DMS79 (cell line): ENCODE measurements at regions not wholly inside any gene's neighbourhood (a gene's known extent, or its start where the extent isn't known, plus 50 kb on each side); places are given as distances from the start of the nearest gene placed in this dataset.
"Not testable (repeated sequence)": the region's sequence is repeated elsewhere in the genome, so short reads cannot be mapped to it uniquely, and the experiment has no call there.

Source experiments
- DNase-seq: peaks from one replicate; lab custom pipeline; 2025; lab: John Stamatoyannopoulos, UW

DNA sequence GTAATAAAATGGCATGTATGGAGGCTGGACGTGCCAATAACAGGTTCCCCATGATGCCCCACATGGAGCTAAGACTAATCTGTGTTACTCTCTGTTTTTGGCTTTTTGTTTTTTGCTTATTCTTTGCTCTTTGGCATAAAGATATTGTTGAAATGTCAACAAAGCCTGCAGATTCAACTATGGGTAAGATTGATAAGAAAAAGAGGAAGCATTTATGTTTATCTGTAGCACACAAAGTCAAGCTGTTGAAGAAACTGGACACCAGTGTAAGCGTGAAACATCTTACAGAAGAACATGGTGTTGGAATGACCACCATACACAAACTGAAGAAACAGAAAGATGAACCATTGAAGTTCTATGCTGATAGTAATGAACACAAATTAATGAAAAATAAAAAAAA lies 402.7 kb downstream of the LTN1 start:
- no peak for DNase-seq

DNA sequence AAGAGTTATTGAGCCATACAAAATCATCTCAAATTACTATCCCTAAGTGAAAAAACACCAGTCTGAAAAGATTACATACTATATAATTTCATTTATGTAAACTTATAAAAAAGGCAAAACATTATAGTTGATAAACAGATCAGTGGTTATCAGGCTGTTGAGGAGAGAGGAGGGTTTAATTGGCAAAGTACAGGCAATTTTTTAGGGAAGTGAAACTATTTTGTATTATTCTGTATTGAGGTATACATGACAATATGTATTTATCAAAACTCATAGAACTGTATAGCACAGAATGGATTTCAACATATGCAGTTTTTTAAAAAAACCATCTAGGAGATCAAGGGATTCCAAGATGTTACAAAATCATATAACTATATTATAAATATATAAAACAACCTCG lies 403.7 kb downstream of the LTN1 start:
- DNase-seq, result no peak

DNA sequence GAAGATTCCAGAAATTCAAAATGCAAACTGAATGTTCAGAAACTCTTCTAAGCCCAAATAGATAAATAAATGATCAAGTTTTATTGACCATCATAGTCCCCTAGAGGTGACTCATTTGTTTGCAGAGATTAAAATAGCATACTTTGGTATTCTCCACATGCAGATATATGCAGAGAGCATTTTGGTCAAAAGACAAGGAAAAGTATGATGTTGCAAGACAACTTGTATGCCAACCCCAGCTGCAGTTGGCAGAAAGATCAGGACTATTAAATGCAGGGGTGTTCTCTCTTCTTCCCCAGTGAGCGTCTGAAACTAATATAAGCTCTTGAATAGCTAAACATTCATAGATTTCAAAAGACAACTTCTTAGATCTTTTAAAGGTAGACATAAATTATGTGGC lies 404.9 kb downstream of the LTN1 start:
- DNase-seq, result no peak

DNA sequence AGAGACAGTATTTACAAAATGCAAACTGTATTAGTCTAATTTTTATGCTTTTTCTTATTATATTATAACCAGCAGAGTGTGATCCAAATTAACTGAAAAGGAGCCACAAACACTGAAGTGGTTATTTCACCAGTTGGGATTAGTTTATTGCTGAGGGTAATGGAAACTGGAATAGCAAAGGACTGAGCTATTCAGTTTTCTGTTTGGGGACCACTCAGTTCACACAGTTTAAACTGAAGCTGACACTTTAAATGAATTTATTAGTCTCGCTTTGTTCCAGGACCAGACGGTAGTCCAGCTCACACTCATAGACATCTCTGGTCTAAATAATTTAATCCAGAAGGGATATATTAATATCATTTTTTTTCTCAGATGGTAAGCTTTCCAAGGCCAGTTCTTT lies 410.7 kb downstream of the LTN1 start:
- no peak for DNase-seq

DNA sequence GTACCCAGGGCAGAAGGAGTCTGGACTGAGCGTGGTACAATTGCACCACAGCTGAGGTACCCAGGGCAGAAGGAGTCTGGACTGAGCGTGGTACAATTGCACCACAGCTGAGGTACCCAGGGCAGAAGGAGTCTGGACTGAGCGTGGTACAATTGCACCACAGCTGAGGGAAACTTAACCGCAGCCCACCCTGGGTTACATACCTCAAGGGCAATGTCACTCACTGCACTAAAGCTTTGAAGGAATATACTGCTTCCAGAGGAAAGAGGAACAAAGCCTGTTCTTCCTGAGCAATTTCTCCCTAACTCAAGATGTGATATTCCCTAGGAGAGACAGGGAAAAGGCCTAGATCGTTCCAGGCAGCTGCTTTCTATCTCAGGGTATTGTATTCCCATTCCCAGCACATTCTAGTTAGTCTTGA lies 411.4 kb downstream of the LTN1 start:
- DNase-seq, result not testable (repeated sequence)

DNA sequence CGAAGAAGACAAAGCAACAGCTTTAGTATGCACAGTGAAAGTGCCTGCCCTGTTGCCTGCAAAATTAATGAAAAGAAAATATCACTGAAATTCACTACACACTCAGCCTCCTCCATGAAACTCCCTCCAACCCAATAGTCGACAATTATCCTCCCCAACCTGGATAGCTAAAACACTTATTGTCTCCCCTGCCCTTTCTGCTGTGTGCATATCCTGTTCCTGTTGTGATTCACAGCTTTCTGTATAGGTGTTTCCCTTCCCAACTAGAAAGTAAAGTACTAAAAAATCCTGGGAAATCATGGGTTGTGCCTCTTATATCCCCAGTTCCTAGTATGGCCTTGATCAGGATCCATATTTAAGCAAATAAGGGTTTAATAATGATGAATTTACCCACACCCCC lies 412.1 kb downstream of the LTN1 start:
- DNase-seq, result no peak

DNA sequence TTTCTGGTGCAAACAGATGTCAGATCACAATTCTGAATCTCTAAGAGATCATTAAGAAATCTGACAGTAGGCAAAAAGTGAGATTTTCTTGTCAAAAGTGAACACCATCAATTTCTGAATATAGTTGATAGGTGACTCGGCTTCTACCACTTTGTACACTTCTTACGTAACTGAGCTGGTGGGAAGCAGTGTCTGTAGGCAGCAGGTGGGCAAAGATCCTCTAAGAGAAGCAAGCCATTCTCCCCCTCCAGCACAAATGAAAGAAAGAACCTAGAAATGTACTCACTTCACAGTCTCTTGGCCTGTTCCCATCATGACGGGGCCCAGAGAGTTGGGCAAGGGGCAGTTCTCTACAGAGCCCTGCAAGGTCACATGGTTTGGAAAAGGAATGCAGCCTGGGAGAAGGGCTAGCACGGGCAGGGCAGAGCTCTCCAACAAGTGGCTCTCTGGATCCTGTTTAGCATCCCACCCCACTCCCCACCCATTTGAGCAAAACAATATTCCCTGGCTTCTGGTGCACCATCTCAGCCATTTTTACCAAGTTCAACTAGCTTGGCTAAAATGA lies 412.6 kb downstream of the LTN1 start:
- no peak for DNase-seq

DNA sequence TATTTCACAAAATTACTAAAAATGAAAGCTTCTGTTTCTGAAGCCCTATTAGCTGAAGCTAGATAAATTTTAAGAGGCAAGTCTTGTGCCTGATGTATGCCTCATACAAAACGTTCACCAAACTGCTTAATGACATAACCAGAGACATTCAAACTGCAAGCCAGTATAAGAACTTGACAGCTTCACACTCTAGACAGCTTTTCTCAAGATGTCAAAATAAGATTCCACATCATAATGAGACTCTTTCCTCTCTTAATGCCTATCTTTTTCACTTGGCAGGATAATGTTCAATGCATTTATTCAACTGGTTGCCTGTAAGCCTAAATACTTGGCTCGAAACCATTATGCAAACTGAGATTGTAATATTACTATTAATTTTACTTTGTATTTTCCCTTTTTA lies 424.0 kb downstream of the LTN1 start:
- no peak for DNase-seq

DNA sequence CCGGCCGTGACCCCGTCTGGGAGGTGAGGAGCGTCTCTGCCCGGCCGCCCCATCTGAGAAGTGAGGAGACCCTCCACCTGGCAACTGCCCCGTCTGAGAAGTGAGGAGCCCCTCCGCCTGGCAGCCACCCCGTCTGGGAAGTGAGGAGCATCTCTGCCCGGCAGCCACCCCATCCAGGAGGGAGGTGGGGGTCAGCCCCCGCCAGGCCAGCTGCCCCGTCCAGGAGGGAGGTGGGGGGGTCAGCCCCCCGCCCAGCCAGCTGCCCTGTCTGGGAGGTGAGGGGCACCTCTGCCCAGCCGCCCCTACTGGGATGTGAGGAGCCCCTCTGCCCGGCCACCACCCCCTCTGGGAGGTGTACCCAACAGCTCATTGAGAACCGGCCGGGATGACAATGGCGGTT lies 428.7 kb downstream of the LTN1 start:
- not testable (repeated sequence) for DNase-seq

DNA sequence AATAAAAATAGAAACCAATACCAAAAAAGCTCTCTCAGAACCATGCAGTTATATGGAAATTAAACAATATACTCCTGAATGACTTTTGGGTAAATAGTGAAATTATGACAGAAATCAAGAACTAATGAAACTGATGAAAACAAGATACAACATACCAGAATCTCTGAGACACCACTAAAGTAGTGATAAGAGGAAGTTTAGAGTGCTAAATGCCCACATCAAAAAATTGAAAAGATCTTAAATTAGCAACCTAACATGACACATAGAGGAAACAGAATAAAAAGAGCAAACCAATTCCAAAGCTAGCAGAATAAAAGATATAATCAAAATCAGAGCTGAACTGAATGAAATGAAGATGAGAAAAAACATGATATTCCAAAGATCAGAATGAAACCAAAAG lies 430.9 kb downstream of the LTN1 start:
- DNase-seq, result no peak

DNA sequence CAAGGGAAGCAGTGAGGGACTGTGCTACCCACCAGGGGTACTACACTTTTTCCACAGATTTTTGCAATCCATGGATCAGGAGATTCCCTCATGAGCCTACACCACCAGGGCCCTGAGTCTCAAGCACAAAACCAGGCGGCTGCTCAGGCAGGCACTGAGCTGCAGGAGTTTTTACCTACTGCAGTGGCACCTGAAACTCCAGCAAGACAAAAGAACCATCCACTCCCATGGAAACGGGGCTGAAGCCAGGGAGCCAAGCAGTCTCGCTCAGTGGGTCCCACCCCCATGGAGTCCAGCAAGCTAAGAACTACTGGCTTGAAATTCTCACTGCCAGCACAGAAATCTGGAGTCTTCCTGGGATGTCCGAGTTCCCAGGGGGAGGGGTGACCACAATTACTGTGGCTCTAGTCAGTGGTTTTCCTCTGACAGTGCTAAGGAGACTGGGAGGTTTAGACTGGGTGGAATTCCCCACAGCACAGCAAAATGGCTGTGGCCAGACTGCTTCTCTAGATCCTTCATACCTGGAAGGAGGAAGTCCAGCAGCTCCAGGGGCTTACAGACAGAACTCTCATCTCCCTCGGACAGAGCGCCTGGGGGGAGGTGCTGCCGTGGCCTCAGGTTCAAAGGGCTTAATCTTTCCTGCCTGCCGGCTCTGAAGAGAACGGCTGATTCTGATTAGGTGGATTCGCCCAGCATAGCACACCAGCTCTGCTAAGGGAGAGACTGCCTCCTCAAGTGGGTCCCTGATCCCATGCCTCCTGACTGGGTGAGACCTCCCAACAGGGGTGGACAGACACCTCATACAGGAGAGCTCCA lies 437.8 kb downstream of the LTN1 start:
- DNase-seq, result no peak

DNA sequence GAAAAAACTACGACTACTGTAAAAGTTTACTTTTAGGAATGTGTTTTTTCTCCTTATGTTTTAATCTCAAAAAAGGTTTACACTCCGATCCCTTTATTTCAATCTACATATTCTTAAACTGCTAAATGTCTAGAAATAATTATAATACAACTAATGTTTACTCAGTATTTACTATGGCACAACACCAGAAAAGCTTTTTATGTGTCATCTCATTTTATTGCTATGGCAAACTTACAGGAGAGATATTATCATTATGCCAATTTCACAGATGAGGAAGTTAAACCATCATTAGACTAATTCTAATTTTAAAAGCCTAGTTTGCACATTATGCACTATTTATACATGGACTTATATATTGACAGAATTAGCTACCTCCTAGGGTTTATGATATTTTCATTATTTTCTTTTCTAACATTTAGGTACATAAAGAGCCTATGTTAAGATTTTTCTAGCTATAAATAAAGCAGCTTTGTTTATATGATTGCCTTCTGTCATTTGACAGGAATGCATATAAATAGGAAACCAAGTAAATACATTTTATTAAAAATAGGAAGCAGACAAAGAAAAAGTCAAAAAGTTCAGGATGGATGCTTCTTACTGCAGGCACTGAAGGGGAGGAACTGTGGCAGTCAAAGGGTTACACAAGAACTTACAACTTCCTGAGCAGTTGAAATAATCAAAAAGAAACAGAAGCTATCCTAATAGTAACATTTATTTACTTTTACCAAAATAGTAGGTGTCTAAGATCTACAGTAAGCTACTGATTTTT lies 442.4 kb downstream of the LTN1 start:
- DNase-seq, result no peak

DNA sequence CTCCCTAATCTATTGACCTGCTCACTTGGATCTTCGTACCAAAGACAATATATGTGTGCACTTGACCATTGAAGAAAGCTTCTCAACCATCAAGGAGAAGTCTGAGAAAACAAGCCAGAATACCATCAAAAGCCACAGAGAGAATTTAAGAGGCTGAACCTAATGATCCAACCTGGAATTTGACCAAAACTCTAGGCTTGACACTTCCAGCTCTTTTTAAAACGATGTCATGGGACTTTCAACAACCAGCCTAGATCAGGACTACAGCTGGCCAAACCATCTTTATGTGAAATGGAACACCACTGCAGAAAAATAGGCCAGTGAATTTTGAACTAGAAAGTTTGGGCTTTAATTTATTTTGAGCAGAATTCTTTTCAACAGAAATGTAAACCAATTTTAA lies 444.4 kb downstream of the LTN1 start:
- no peak for DNase-seq

DNA sequence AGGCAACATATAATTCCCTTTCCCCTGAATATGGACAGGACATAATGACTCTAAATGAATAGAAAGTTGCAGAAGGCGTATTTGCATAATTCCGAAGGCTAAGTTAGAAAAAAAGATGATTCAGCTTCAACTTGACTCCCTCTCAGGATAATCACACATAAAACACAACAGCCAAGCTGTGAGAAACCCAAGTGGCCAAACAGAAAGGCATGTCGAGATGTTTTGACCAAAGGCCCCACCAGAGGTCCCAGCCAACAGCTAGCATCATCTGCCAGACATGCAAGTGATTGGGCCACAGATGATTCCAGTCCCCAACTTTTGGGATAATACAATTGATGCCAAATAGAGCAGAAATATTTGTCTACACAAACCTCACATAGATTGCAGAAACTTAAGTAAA lies 444.9 kb downstream of the LTN1 start:
- no peak for DNase-seq

DNA sequence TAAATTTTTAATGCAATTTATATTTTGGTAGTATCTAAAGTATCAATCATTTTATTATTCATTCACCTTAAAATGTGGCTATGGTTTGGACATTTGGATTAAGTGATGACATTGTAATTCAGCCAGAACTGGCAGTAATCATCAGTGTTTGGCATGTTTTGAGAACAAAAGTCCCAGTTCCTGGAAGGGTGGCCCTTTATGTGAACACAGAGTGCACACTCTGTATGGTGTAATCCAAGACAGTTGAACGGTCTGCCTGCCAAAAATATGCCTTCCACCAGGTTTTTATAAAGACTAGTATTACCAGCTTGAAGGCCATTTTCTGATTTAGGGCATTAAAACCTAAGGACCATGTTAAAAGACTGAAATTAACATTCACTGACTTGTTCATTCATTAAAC lies 448.7 kb downstream of the LTN1 start:
- DNase-seq, result no peak

DNA sequence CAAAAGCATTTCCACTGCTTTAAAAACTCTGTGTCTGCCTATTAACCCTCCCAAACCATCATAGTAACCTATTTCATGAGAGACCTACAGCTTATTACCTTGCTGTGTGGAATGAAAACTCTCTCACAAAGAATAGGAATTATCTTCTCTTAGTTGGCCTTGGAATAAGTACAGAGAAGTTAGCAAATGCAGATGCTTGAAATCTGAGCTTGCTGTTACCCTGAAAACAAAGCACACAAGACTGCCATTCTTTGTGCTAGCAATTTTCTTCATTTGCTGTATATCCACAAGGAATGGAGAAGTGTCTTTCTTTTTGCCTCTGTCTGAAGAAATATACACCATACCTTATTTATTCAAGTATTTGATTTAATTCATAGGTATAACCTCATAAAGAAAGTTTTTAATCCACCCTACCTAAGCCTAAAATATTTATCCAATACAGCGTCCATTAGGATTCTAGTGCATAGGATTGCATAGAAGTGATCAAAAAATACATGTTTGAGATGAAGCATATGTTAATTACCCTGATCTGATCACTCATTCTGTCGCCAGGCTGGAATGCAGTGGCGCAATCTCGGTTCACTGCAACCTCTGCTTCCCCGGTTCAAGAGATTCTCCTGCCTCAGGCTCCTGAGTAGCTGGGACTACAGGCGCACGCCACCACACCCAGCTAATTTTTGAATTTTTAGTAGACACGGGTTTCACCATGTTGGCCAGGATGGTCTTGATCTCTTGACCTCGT lies 451.1 kb downstream of the LTN1 start:
- DNase-seq, result no peak

DNA sequence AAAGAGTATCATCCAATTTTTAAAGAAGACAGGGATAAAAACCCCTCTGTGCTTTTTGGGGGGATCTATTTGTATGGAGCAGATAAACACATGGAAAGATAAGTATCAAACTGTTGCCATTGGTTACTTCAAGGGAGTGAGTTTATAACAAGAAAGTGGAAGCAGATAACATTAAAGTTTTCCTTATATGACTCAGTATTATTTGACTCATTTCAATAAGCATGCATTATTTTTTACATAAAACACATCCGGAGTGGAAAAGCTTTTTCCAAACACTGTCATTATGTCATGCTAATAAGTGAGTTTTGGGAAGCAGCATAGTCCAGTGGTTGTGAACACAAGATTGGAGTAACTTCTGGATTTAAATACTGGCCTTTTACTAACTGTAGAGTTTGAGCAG lies 452.2 kb downstream of the LTN1 start:
- no peak for DNase-seq

DNA sequence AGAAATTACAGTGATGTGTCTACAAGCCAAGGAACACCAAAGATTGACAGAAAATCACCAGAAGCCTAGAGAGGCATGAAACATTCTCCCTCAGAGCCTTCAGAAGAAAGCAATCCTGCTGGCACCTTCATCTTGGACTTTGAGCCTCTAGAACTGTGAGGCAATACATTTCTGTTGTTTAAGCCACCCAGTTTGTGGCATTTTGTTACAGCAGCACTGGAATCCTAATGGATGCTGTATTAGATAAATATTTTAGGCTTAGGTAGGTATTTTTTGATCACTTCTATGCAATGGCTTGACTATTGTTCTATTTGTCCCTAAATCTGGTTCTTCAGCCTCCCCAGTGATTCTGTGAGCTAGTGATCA lies 453.1 kb downstream of the LTN1 start:
- no peak for DNase-seq

DNA sequence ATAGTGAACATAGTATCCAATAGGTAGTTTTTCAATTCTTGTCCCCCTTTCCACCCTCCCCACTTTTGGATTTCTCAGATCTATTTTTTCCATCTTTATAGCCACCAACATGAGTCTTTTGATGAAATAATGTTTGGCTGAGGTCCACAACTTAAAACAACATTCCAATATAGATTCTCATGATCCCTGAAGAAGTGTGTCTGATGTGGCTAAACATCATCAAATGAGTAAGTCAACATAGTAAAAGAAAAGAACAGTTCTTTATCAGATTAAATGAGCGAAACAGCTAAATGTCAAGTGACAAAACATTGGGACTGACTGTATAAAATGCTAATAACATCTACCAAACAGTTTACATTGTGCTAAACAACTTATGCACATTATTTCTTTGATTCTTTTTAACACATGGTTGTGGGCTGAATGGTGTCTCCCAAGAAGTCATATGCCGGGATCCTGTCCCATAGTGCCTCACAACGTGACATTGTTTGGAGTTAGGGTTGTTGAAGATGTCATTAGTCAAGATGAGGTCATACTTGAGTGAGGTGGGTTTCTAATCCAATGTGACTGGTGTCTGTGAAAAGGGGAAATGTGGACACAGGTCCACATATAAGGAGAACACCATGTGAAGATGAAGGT lies 453.6 kb downstream of the LTN1 start:
- DNase-seq, result no peak

DNA sequence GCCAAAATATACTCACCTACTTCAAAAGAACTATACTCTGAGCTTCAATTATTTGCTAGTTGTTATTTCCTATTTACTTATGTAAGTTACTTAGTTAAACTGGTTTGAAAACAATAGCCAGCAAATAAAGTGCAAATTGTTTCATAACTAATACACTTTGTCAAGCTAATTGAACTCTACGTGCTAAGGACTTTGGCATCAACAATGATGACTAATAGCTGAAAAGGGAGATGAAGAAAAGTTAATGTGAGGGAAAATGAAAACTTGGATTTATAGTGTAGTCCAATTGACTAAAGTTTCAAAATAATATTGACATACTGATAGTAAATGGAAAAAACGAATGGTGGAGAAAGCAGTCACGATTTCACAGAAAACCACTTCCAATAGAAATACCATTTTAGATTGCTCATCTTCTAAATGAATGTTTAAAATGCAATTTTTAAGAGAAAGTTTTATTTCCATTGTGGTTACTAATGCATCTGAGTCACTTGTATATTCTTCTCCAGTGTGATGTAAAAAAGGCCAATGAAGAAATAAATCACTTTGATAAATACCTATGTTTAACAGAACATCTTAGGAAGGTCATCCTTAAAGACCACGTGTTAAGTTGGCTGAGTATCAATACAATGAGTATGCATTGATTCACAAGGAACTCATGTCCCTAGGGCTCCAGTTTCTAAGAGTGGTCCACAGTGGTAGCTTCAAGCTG lies 455.2 kb downstream of the LTN1 start:
- DNase-seq, result no peak

DNA sequence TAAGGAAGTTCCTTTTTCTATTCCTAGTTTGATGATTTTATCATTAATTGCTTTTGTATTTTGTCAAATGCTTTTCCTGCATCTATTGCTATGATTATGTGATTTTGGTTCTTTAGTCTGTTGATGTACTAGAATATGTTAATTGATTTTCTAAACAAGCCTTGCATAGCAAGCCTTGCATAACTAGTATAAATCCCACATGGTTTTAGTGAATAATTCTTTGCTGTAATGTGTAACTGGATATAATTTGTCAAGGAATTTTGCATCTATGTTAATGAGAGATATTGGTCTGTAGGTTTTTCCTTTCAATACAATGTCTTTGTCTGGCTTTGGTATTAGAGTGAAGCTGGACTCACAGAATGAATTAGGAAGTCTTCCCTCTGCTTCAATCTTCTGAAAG lies 460.2 kb downstream of the LTN1 start:
- DNase-seq, result no peak

DNA sequence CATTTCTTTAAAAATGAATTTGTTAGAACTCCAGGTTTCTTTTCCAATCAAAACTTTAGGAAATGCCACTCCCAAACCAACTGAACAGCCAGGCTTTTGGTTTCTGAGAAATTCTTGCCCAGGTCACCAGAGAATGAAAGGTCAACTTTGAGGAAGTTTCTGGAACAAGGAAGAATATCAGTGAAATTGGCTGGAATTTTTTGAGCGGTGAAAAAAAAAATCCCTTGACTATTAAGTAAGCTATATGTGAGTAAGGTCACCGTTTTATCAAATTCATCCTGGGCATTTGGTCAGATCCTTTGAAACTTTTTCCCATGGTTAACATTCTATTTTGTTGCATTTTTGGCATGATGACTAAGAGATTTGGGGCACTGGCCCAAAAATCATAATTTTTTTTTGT lies 469.3 kb downstream of the LTN1 start:
- DNase-seq, result no peak
